Ovary (tissue), 7 donors: ENCODE measurements at regions not wholly inside any gene's neighbourhood (a gene's known extent, or its start where the extent isn't known, plus 50 kb on each side); places are given as distances from the start of the nearest gene placed in this dataset.

Experiments used
- DNase-seq, 5 donors: peaks; one replicate each; pipeline ENCODE4 v3.0.0-alpha.2; 2019 to 2020
- H3K27ac ChIP-seq, 2 donors: fragments of 200-600 bp; one replicate each; pipeline versions ENCODE4 v1.5.1 to v1.8.0; 2019 to 2022
- H3K27me3 ChIP-seq: fragments of 200-600 bp; one replicate; pipeline ENCODE4 v1.8.0; 2022
- H3K36me3 ChIP-seq: fragments of 200-600 bp; sonication (generic); one replicate; pipeline ENCODE4 v1.5.1; 2019
- H3K4me1 ChIP-seq: one replicate; pipeline ENCODE4 v1.8.1; 2013; ENCODE audit warnings: mild to moderate bottlenecking, moderate library complexity; ENCODE audit not compliant: insufficient read depth
- H3K4me3 ChIP-seq: fragments of 200-600 bp; sonication (generic); one replicate; pipeline ENCODE4 v1.5.1; 2017
- H3K9me3 ChIP-seq, 2 donors: fragments of 200-600 bp in 1 of 2; sonication (generic) in 1 of 2; one replicate each; pipeline versions ENCODE4 v1.5.1 to v1.8.1; 2013 to 2019; ENCODE audit warnings: mild to moderate bottlenecking in 1 of 2, moderate library complexity in 1 of 2
- CTCF ChIP-seq, 3 donors: fragments of 450-650 bp in 2 of 3; fragments of 200-600 bp in 1 of 3; IDR thresholded peaks; one replicate each; pipeline versions ENCODE4 v1.5.1 to v1.8.0; 2016 to 2022; ENCODE audit warnings: antibody characterized with exemption in 3 of 3, mild to moderate bottlenecking in 1 of 3
- EP300 ChIP-seq: sonication (generic); formaldehyde crosslinking; IDR thresholded peaks from one replicate; pipeline ENCODE4 v1.6.1; 2017; ENCODE audit warnings: antibody characterized with exemption
- POLR2A ChIP-seq: fragments of 450-650 bp; IDR thresholded peaks from one replicate; pipeline ENCODE4 v1.6.1; 2017; ENCODE audit warnings: antibody characterized with exemption, mild to moderate bottlenecking, moderate library complexity
- WGBS, 3 donors: extraction: QIAGEN DNeasy Blood & Tissue Kit in 1 of 3; methylation state at CpG; one replicate each; pipeline versions ENCODE4 v1.1.5 to v1.1.7; 2013 to 2017; 5-methylcytosine and 5-hydroxymethylcytosine counted together
- intact Hi-C, 4 donors: fragments of 100-400 bp; cut with DNase I; formaldehyde crosslinking; loops; one replicate each; pipeline versions ENCODE4 v1.11.0 to v1.15.1; 2022 to 2023
- donor health status: DM: no; HTN: no; CAD: no; lungs with moderate emphysema.
- donor health status: DM: no; HTN: no; CAD: no.
- donor health status: Bipolar disorder and iron deficiency.
- donor health status: DM: no; HTN: no; CAD: no.
- donor health status: DM: yes; HTN: yes; CAD: no.

GRCh38 chr4:117783716-117784115 is 250.6 kb upstream of the NDST3 start:
- intact Hi-C loops: no loop called here
- no peaks in the 10 kb centered on the region for H3K27me3 ChIP-seq
- no peak overlapping the region for H3K4me3 ChIP-seq
- H3K4me1 ChIP-seq: no peaks in the 10 kb centered on the region
- no peak for DNase-seq
- no peaks in the 10 kb centered on the region for H3K9me3 ChIP-seq
- 30 to 45% (median 45%) methylated on average over 2 of the region's 2 CpGs for WGBS, 3 donors
- no peak for TF ChIP-seq CTCF (IDR thresholded peaks at IDR 0.05)
- TF ChIP-seq POLR2A: no peak
- TF ChIP-seq EP300: no peak
- H3K27ac ChIP-seq: no peak overlapping the region
- no peaks in the 10 kb centered on the region for H3K36me3 ChIP-seq

DNA sequence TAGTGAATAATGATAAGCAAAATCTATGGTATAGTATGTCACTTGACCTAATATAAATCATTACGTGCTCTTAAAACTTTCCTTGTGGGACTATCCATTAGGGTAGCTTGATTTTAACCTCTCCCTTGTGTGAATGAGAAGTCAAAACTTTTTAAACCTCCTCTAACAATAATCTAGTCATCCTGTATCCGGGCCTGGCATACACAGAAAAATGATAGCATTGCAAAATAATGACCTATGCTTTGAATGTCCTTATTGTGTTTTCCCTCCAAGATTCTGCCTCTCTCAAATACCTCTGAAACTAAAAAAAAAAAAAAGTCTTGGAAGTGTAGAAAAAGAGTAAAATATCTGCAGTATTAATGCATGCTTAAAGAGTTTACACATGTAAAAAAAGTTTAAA is 250.0 kb upstream of the NDST3 start:
- H3K36me3 ChIP-seq: no peaks in the 10 kb centered on the region
- TF ChIP-seq EP300: no peak
- no peak overlapping the region for H3K4me3 ChIP-seq
- H3K27me3 ChIP-seq: no peaks in the 10 kb centered on the region
- no peaks in the 10 kb centered on the region for H3K4me1 ChIP-seq
- H3K27ac ChIP-seq: no peak overlapping the region
- intact Hi-C loops: no loop called here
- H3K9me3 ChIP-seq: no peaks in the 10 kb centered on the region
- WGBS, 3 donors: 52 to 63% (median 58%) methylated on average over 2 of the region's 2 CpGs
- no peak for DNase-seq

GRCh38 chr4:117786566-117786965 is 247.7 kb upstream of the NDST3 start:
- Histone ChIP-seq H3K4me1 (no peaks in the 10 kb centered on the region), H3K27ac (no peak overlapping the region), H3K4me3 (no peak overlapping the region), H3K27me3 (no peaks in the 10 kb centered on the region), H3K9me3 (no peaks in the 10 kb centered on the region), H3K36me3 (no peaks in the 10 kb centered on the region)
- 94 to 97% (median 96%) methylated on average over 2 of the region's 2 CpGs for WGBS, 3 donors
- no peak for TF ChIP-seq POLR2A
- intact Hi-C loops: no loop called here
- DNase-seq: no peak

GRCh38 chr4:117793845-117794480 is 240.3 kb upstream of the NDST3 start:
- no peak overlapping the region for H3K27ac ChIP-seq
- H3K36me3 ChIP-seq: no peaks in the 10 kb centered on the region
- intact Hi-C loops: no loop called here
- H3K4me1 ChIP-seq: no peaks in the 10 kb centered on the region
- H3K9me3 ChIP-seq: no peaks in the 10 kb centered on the region
- H3K27me3 ChIP-seq: no peaks in the 10 kb centered on the region
- TF ChIP-seq CTCF (IDR thresholded peaks at IDR 0.05) (no peak), EP300 (no peak)
- H3K4me3 ChIP-seq: no peak overlapping the region
- WGBS, 3 donors: 4 to 8% (median 7%) methylated on average over 3 of the region's 3 CpGs
- DNase-seq: peak in 2 of 5 donors; percentile 11 to 17

GRCh38 chr4:117796677-117797076 is 237.6 kb upstream of the NDST3 start:
- H3K4me3 ChIP-seq: no peak overlapping the region
- TF ChIP-seq POLR2A (no peak), CTCF (IDR thresholded peaks at IDR 0.05) (no peak), EP300 (no peak)
- H3K36me3 ChIP-seq: no peaks in the 10 kb centered on the region
- 45 to 55% (median 51%) methylated on average over 1 of the region's 1 CpG for WGBS, 3 donors
- intact Hi-C loops: no loop called here
- no peaks in the 10 kb centered on the region for H3K27me3 ChIP-seq
- H3K4me1 ChIP-seq: no peaks in the 10 kb centered on the region
- DNase-seq: no peak
- no peak overlapping the region for H3K27ac ChIP-seq
- H3K9me3 ChIP-seq: no peaks in the 10 kb centered on the region
